ENCODE measurements at regions not wholly inside any gene's neighbourhood (a gene's known extent, or its start where the extent isn't known, plus 50 kb on each side); places are given as distances from the start of the nearest gene placed in this dataset.
A peak's percentile ranks its signal among the peaks of the same experiment; 100 is the strongest.

DNA sequence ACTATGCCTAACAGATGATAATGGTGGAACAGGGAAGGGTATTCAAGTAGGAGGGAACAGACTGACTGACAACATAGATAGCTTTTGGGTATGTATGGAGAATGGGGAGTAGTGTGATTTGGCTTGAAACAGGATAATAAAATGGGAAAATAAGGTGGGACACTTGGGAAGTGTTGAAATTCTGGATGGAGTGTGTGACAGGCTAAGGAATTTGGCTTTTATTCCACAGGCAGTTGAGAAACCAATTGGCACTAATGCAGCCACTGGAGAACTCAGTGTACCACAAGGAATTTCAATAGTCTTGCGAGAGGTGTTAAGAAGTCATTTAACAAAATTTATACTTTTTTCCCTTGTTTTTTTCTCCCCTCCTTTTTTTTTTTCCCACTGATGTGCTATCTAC, 153.5 kb upstream of the ELAVL2 start:
- H3K4me1 ChIP-seq: no peaks in the 10 kb centered on the region
- no peak overlapping the region for H3K4me3 ChIP-seq
- no peak for TF ChIP-seq POLR2A (IDR thresholded peaks at IDR 0.05)
- TF ChIP-seq, protein P1, sequence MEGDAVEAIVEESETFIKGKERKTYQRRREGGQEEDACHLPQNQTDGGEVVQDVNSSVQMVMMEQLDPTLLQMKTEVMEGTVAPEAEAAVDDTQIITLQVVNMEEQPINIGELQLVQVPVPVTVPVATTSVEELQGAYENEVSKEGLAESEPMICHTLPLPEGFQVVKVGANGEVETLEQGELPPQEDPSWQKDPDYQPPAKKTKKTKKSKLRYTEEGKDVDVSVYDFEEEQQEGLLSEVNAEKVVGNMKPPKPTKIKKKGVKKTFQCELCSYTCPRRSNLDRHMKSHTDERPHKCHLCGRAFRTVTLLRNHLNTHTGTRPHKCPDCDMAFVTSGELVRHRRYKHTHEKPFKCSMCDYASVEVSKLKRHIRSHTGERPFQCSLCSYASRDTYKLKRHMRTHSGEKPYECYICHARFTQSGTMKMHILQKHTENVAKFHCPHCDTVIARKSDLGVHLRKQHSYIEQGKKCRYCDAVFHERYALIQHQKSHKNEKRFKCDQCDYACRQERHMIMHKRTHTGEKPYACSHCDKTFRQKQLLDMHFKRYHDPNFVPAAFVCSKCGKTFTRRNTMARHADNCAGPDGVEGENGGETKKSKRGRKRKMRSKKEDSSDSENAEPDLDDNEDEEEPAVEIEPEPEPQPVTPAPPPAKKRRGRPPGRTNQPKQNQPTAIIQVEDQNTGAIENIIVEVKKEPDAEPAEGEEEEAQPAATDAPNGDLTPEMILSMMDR (IDR thresholded peaks at IDR 0.05 in 4 of 5, conservative IDR thresholded peaks at IDR 0.05 in 1 of 5): no peak
- no peaks in the 10 kb centered on the region for H3K36me3 ChIP-seq
- no peak overlapping the region for H3K27ac ChIP-seq
- ATAC-seq (peak in 1 of 2 donors; percentile 44), DNase-seq (no peak)
- in situ Hi-C loops (cut with MboI; ENCODE audit: low sequenced_read_pairs in 4 of 4) (no loop called here), intact Hi-C loops (cut with DNase I; ENCODE audit: low total_unique reads) (no loop called here)
- H3K27me3 ChIP-seq: no peaks in the 10 kb centered on the region
- no peaks in the 10 kb centered on the region for H3K9me3 ChIP-seq

DNA sequence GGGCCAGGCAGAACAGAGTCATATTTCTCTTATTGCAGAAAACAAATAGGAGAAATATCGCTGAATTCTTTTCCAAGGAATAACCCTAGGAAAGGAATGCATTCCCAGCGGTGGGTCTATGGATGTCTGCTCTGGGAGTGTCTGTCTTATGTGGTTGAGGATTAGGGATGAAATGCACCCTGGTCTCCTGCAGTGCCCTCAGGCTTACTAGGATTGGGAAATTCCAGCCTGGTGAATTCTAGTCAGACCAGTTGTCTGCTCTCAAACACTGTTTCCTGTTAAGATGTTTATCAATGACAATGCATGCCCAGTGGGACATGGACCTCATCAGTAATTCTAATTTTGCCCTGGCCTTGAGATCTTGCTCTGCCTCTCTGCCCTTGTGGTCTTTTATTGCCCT, 136.1 kb upstream of the ELAVL2 start:
- ATAC-seq (no peak), DNase-seq (no peak)
- Histone ChIP-seq H3K27me3 (no peaks in the 10 kb centered on the region), H3K4me3 (no peak overlapping the region), H3K9me3 (no peaks in the 10 kb centered on the region), H3K36me3 (no peaks in the 10 kb centered on the region), H3K4me1 (no peaks in the 10 kb centered on the region), H3K27ac (no peak overlapping the region)
- intact Hi-C loops (cut with DNase I; ENCODE audit: low total_unique reads): no loop called here
- in situ Hi-C loops (cut with MboI; ENCODE audit: low sequenced_read_pairs in 4 of 4): no loop called here
- TF ChIP-seq POLR2A (IDR thresholded peaks at IDR 0.05): no peak
- TF ChIP-seq, protein P1 (IDR thresholded peaks at IDR 0.05 in 4 of 5, conservative IDR thresholded peaks at IDR 0.05 in 1 of 5): no peak

DNA sequence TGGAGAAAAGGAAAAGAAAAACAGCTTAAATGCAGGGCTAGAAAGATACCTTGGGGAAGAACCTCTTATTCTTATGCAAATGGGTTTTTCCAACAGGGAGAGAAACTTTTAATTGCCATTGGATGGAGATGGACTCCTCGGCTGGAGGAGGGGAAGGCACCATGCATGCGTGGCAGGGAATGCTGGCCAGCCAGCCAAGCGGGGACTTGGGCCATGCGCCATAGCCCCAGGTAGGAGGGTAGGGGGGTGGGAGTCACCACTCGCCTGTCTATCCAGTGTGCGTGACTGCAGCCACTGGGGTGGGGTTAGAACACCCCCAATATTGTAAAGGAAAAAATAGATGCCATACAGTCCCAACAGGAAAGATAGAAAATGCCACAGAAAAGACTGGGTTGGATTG, 119.9 kb upstream of the ELAVL2 start:
- Histone ChIP-seq H3K27me3 (no peaks in the 10 kb centered on the region), H3K9me3 (no peaks in the 10 kb centered on the region), H3K36me3 (no peaks in the 10 kb centered on the region), H3K27ac (no peak overlapping the region), H3K4me1 (no peaks in the 10 kb centered on the region), H3K4me3 (no peak overlapping the region)
- no peak for ATAC-seq
- DNase-seq: no peak
- in situ Hi-C loops (cut with MboI; ENCODE audit: low sequenced_read_pairs in 4 of 4) (no loop called here), intact Hi-C loops (cut with DNase I; ENCODE audit: low total_unique reads) (no loop called here)
- TF ChIP-seq POLR2A (IDR thresholded peaks at IDR 0.05): no peak
- TF ChIP-seq, protein P1 (IDR thresholded peaks at IDR 0.05 in 4 of 5, conservative IDR thresholded peaks at IDR 0.05 in 1 of 5): no peak

DNA sequence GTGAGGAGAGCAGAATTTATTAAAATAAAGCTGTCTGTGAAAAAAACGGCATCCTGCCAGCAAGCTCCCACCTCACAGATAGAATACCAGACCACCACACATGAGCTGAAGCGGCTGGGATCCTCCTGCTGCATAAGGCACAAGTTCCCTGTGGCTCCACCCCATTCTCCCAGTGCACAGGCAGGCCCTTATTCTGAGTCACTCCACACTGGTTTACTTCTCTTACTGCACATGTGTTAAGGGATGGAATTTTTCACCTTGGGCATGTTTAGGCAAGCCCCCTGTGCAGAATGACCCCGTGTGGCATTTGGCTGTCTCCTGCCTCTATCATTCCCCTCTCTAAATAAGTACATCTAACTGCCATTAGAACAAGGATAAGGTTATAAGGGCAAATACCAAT, 115.0 kb upstream of the ELAVL2 start:
- no peak overlapping the region for H3K4me3 ChIP-seq
- no peak overlapping the region for H3K27ac ChIP-seq
- TF ChIP-seq, protein P1 (IDR thresholded peaks at IDR 0.05 in 4 of 5, conservative IDR thresholded peaks at IDR 0.05 in 1 of 5): no peak
- TF ChIP-seq POLR2A (IDR thresholded peaks at IDR 0.05): no peak
- DNase-seq (no peak), ATAC-seq (no peak)
- H3K36me3 ChIP-seq: no peaks in the 10 kb centered on the region
- no peaks in the 10 kb centered on the region for H3K9me3 ChIP-seq
- H3K4me1 ChIP-seq: no peaks in the 10 kb centered on the region
- intact Hi-C loops (cut with DNase I; ENCODE audit: low total_unique reads): no loop called here
- in situ Hi-C loops (cut with MboI; ENCODE audit: low sequenced_read_pairs in 4 of 4): no loop called here
- no peaks in the 10 kb centered on the region for H3K27me3 ChIP-seq

DNA sequence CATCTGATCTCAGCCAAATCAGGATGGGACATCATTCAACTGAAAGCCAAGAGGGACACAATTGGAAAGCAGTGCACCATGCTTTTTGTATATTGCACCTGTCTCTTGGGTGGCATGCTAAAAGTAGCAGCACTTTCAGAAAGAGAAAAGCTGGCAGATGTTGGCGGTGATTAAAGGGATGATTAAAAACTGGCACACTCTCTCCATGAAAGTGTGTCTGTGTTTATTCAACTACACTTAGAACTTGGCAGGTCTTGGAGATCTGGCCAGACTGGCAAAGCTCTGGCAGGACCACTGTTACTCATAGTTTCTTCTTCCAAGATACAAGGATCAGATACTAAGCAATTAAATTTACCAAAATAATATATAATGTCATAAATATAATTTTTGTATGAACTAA, 112.9 kb upstream of the ELAVL2 start:
- H3K9me3 ChIP-seq: no peaks in the 10 kb centered on the region
- no peaks in the 10 kb centered on the region for H3K36me3 ChIP-seq
- DNase-seq: no peak
- H3K4me3 ChIP-seq: no peak overlapping the region
- ATAC-seq: no peak
- no peak overlapping the region for H3K27ac ChIP-seq
- in situ Hi-C loops (cut with MboI; ENCODE audit: low sequenced_read_pairs in 4 of 4) (no loop called here), intact Hi-C loops (cut with DNase I; ENCODE audit: low total_unique reads) (no loop called here)
- no peaks in the 10 kb centered on the region for H3K27me3 ChIP-seq
- TF ChIP-seq, protein P1 (IDR thresholded peaks at IDR 0.05 in 4 of 5, conservative IDR thresholded peaks at IDR 0.05 in 1 of 5): no peak
- no peak for TF ChIP-seq POLR2A (IDR thresholded peaks at IDR 0.05)
- no peaks in the 10 kb centered on the region for H3K4me1 ChIP-seq

All from gastrocnemius medialis (tissue), 4 donors.